OCI-LY1 (cell line): ENCODE measurements at regions not wholly inside any gene's neighbourhood (a gene's known extent, or its start where the extent isn't known, plus 50 kb on each side); places are given as distances from the start of the nearest gene placed in this dataset.

Experiments used
- H2AFZ ChIP-seq: fragments of 200-600 bp; sonication (generic), shearing (Covaris generic); 2 replicates; pipeline ENCODE4 v1.6.0; 2014; ENCODE audit warnings: antibody characterized with exemption, mild to moderate bottlenecking, low read length
- H3F3A ChIP-seq: fragments of 200-600 bp; sonication (generic), shearing (Covaris generic); 2 replicates; pipeline ENCODE4 v1.6.0; 2014; ENCODE audit warnings: mild to moderate bottlenecking, antibody characterized with exemption, low read length, moderate library complexity; ENCODE audit not compliant: insufficient read depth
- H3K27ac ChIP-seq: fragments of 200-600 bp; sonication (generic); 2 replicates; pipeline ENCODE4 v1.5.1; 2014; ENCODE audit warnings: low read length, mixed run types, mild to moderate bottlenecking, low read depth; ENCODE audit not compliant: poor library complexity, severe bottlenecking
- H3K27me3 ChIP-seq: fragments of 200-600 bp; sonication (generic); 2 replicates; pipeline ENCODE4 v1.6.0; 2014; ENCODE audit warnings: antibody characterized with exemption, mild to moderate bottlenecking, low read length, moderate library complexity; ENCODE audit not compliant: insufficient read depth
- H3K36me3 ChIP-seq: fragments of 200-600 bp; sonication (generic); 2 replicates; pipeline ENCODE4 v1.6.1; 2014; ENCODE audit warnings: mild to moderate bottlenecking, antibody characterized with exemption, low read length, moderate library complexity, mixed read lengths; ENCODE audit not compliant: insufficient read depth
- H3K4me1 ChIP-seq: fragments of 200-600 bp; sonication (generic); 2 replicates; pipeline ENCODE4 v1.5.1; 2014; ENCODE audit warnings: mild to moderate bottlenecking, low read length, moderate library complexity; ENCODE audit not compliant: insufficient read depth, severe bottlenecking
- H3K4me2 ChIP-seq: fragments of 200-600 bp; sonication (generic), shearing (Covaris generic); 2 replicates; pipeline ENCODE4 v1.6.1; 2014; ENCODE audit warnings: low read length
- H3K4me3 ChIP-seq: fragments of 200-600 bp; sonication (generic); 2 replicates; pipeline ENCODE4 v1.5.1; 2014; ENCODE audit warnings: low read length, low read depth, mild to moderate bottlenecking, mixed read lengths; ENCODE audit not compliant: poor library complexity, severe bottlenecking
- H3K79me2 ChIP-seq: fragments of 200-600 bp; shearing (Covaris generic); 2 replicates; pipeline ENCODE4 v1.6.1; 2016; ENCODE audit warnings: mixed run types, low read length, mixed read lengths; ENCODE audit not compliant: insufficient read depth
- H3K9ac ChIP-seq: fragments of 200-600 bp; sonication (generic), shearing (Covaris generic); 2 replicates; pipeline ENCODE4 v1.6.1; 2014; ENCODE audit warnings: mild to moderate bottlenecking, low read length, mixed read lengths
- H3K9me2 ChIP-seq: fragments of 200-600 bp; sonication (generic), shearing (Covaris generic); 2 replicates; pipeline ENCODE4 v1.6.1; 2014; ENCODE audit warnings: low read depth, mild to moderate bottlenecking, low read length, mixed read lengths
- H3K9me3 ChIP-seq: fragments of 200-600 bp; shearing (Covaris generic); 2 replicates; pipeline ENCODE4 v1.6.1; 2014; ENCODE audit warnings: low read length, mixed read lengths
- H4K20me1 ChIP-seq: fragments of 200-600 bp; sonication (generic), shearing (Covaris generic); 2 replicates; pipeline ENCODE4 v1.6.0; 2016; ENCODE audit warnings: mild to moderate bottlenecking, low read length; ENCODE audit not compliant: insufficient read depth
- EZH2 ChIP-seq: fragments of 200-600 bp; sonication (generic), shearing (Covaris generic); IDR thresholded peaks from 2 replicates; pipeline ENCODE4 v1.8.0; 2017; ENCODE audit warnings: borderline replicate concordance, mixed run types, mild to moderate bottlenecking, antibody characterized with exemption, low read length, moderate library complexity, mixed read lengths
- TF ChIP-seq, protein P1 (sequence below): fragments of 200-600 bp; sonication (generic), shearing (Covaris generic); IDR thresholded peaks from 2 replicates; pipeline ENCODE4 v1.5.1; 2017; ENCODE audit warnings: mild to moderate bottlenecking, antibody characterized with exemption, low read length, moderate library complexity, mixed read lengths

- Histone ChIP-seq H3F3A (no peaks in the 10 kb centered on the region), H3K9ac (no peak overlapping the region), H3K9me2 (no peaks in the 10 kb centered on the region), H3K27ac (no peak overlapping the region), H3K4me2 (no peak overlapping the region), H3K36me3 (no peaks in the 10 kb centered on the region), H3K79me2 (no peaks in the 10 kb centered on the region), H3K27me3 (no peaks in the 10 kb centered on the region), H3K9me3 (no peaks in the 10 kb centered on the region), H3K4me3 (no peak overlapping the region), H4K20me1 (no peaks in the 10 kb centered on the region), H3K4me1 (no peaks in the 10 kb centered on the region), H2AFZ (no peak overlapping the region)
- TF ChIP-seq, protein P1, sequence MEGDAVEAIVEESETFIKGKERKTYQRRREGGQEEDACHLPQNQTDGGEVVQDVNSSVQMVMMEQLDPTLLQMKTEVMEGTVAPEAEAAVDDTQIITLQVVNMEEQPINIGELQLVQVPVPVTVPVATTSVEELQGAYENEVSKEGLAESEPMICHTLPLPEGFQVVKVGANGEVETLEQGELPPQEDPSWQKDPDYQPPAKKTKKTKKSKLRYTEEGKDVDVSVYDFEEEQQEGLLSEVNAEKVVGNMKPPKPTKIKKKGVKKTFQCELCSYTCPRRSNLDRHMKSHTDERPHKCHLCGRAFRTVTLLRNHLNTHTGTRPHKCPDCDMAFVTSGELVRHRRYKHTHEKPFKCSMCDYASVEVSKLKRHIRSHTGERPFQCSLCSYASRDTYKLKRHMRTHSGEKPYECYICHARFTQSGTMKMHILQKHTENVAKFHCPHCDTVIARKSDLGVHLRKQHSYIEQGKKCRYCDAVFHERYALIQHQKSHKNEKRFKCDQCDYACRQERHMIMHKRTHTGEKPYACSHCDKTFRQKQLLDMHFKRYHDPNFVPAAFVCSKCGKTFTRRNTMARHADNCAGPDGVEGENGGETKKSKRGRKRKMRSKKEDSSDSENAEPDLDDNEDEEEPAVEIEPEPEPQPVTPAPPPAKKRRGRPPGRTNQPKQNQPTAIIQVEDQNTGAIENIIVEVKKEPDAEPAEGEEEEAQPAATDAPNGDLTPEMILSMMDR, result no peak
- TF ChIP-seq EZH2, result no peak
These were observed 454.3 kb downstream of the AJAP1 start for GRCh38 chr1:5108740-5109139.

- Histone ChIP-seq H3K9me3 (no peaks in the 10 kb centered on the region), H3K9ac (no peak overlapping the region), H3K36me3 (no peaks in the 10 kb centered on the region), H3K4me1 (no peaks in the 10 kb centered on the region), H3K27ac (no peak overlapping the region), H3K4me2 (no peak overlapping the region), H2AFZ (no peak overlapping the region), H4K20me1 (no peaks in the 10 kb centered on the region), H3K79me2 (no peaks in the 10 kb centered on the region), H3K27me3 (no peaks in the 10 kb centered on the region), H3F3A (no peaks in the 10 kb centered on the region), H3K4me3 (no peak overlapping the region), H3K9me2 (no peaks in the 10 kb centered on the region)
- TF ChIP-seq, protein P1, result no peak
These were observed 451.3 kb downstream of the AJAP1 start for GRCh38 chr1:5105744-5106143.

- no peak overlapping the region for H3K27ac ChIP-seq
- H3F3A ChIP-seq, result no peaks in the 10 kb centered on the region
- no peaks in the 10 kb centered on the region for H3K9me3 ChIP-seq
- H2AFZ ChIP-seq, result no peak overlapping the region
- H3K9ac ChIP-seq, result no peak overlapping the region
- no peaks in the 10 kb centered on the region for H3K79me2 ChIP-seq
- no peak overlapping the region for H3K4me2 ChIP-seq
- no peaks in the 10 kb centered on the region for H4K20me1 ChIP-seq
- no peaks in the 10 kb centered on the region for H3K9me2 ChIP-seq
- no peaks in the 10 kb centered on the region for H3K27me3 ChIP-seq
- no peak for TF ChIP-seq EZH2
- TF ChIP-seq, protein P1, result no peak
- no peaks in the 10 kb centered on the region for H3K36me3 ChIP-seq
- H3K4me3 ChIP-seq, result no peak overlapping the region
- no peaks in the 10 kb centered on the region for H3K4me1 ChIP-seq
These were observed 445.1 kb downstream of the AJAP1 start for GRCh38 chr1:5099558-5099957.
